Prostate gland (tissue), 2 donors: ENCODE measurements at regions not wholly inside any gene's neighbourhood (a gene's known extent, or its start where the extent isn't known, plus 50 kb on each side); places are given as distances from the start of the nearest gene placed in this dataset.

Source experiments
- DNase-seq: peaks from one replicate; pipeline ENCODE4 v3.0.0-alpha.2; 2019; ENCODE audit warnings: low spot score
- H3K27ac ChIP-seq, 2 donors: fragments of 200-600 bp; sonication (generic); 2 replicates each; pipeline ENCODE4 v1.5.1; 2017 to 2019
- H3K27me3 ChIP-seq: fragments of 200-600 bp; sonication (generic); replicated peaks from 2 replicates; pipeline ENCODE4 v1.5.1; 2019; ENCODE audit not compliant: insufficient read depth
- H3K36me3 ChIP-seq, 2 donors: fragments of 200-600 bp; sonication (generic); 1 replicate in 1 of 2; 2 replicates in 1 of 2; pipeline versions ENCODE4 v1.5.1 to v1.8.1; 2017 to 2019
- H3K4me1 ChIP-seq: fragments of 200-600 bp; sonication (generic); replicated peaks from 2 replicates; pipeline ENCODE4 v1.5.1; 2019
- H3K4me3 ChIP-seq, 2 donors: fragments of 200-600 bp; sonication (generic); 2 replicates each; pipeline ENCODE4 v1.5.1; 2017 to 2019
- H3K9me3 ChIP-seq: fragments of 200-600 bp; sonication (generic); 2 replicates; pipeline ENCODE4 v1.5.1; 2017
- CTCF ChIP-seq, 4 experiments: fragments of 200-600 bp in 2 of 4; fragments of 450-650 bp in 2 of 4; sonication (generic) in 2 of 4; IDR thresholded peaks; 1 replicate in 3 of 4; 2 replicates in 1 of 4; pipeline ENCODE4 v1.5.1; 2016 to 2019; ENCODE audit warnings: antibody characterized with exemption in 4 of 4, mild to moderate bottlenecking in 2 of 4, moderate library complexity in 2 of 4
- POLR2A ChIP-seq: fragments of 450-650 bp; IDR thresholded peaks from one replicate; pipeline ENCODE4 v1.6.1; 2016; ENCODE audit warnings: antibody characterized with exemption, mild to moderate bottlenecking
- POLR2AphosphoS5 ChIP-seq: sonication (generic); formaldehyde crosslinking; IDR thresholded peaks from one replicate; pipeline ENCODE4 v1.6.1; 2017; ENCODE audit warnings: antibody characterized with exemption
- WGBS: methylation state at CpG from one replicate; pipeline ENCODE4 v1.1.5; 2018; 5-methylcytosine and 5-hydroxymethylcytosine counted together
- intact Hi-C: fragments of 100-400 bp; cut with DNase I; formaldehyde crosslinking; loops from one replicate; pipeline ENCODE4 v1.14.2; 2022

GRCh38 chr22:49674479-49675050, 153.1 kb downstream of the BRD1 start:
- WGBS, result 84% methylated on average over 12 of the region's 12 CpGs
- Histone ChIP-seq H3K4me1 (no peaks in the 10 kb centered on the region), H3K27ac (no peak overlapping the region), H3K36me3 (no peaks in the 10 kb centered on the region), H3K9me3 (no peaks in the 10 kb centered on the region), H3K27me3 (peaks cover 19% of the 10 kb centered on the region), H3K4me3 (no peak overlapping the region)
- intact Hi-C loops, result no loop called here
- DNase-seq, result no peak
- no peak for TF ChIP-seq CTCF (IDR thresholded peaks at IDR 0.05)
- no peak for TF ChIP-seq POLR2AphosphoS5
- no peak for TF ChIP-seq POLR2A

GRCh38 chr22:49673048-49673447, 154.6 kb downstream of the BRD1 start:
- Histone ChIP-seq H3K4me3 (no peak overlapping the region), H3K27me3 (peaks cover 22% of the 10 kb centered on the region), H3K36me3 (no peaks in the 10 kb centered on the region), H3K4me1 (no peaks in the 10 kb centered on the region), H3K9me3 (no peaks in the 10 kb centered on the region), H3K27ac (no peak overlapping the region)
- TF ChIP-seq CTCF (IDR thresholded peaks at IDR 0.05) (no peak), POLR2AphosphoS5 (no peak), POLR2A (no peak)
- intact Hi-C loops, result no loop called here
- no peak for DNase-seq
- 37% methylated on average over 14 of the region's 14 CpGs for WGBS

GRCh38 chr22:49672014-49672516, 155.6 kb downstream of the BRD1 start:
- Histone ChIP-seq H3K4me1 (no peaks in the 10 kb centered on the region), H3K27me3 (peaks cover 17% of the 10 kb centered on the region), H3K27ac (no peak overlapping the region), H3K36me3 (no peaks in the 10 kb centered on the region), H3K4me3 (no peak overlapping the region), H3K9me3 (no peaks in the 10 kb centered on the region)
- intact Hi-C loops, result no loop called here
- no peak for DNase-seq
- 46% methylated on average over 15 of the region's 17 CpGs for WGBS
- no peak for TF ChIP-seq POLR2AphosphoS5
- TF ChIP-seq POLR2A, result no peak
- no peak for TF ChIP-seq CTCF (IDR thresholded peaks at IDR 0.05)

GRCh38 chr22:49671331-49672013, 156.2 kb downstream of the BRD1 start:
- no peak for DNase-seq
- WGBS, result 11% methylated on average over 28 of the region's 28 CpGs
- intact Hi-C loops, result no loop called here
- no peaks in the 10 kb centered on the region for H3K9me3 ChIP-seq
- peaks cover 17% of the 10 kb centered on the region for H3K27me3 ChIP-seq
- no peak for TF ChIP-seq CTCF (IDR thresholded peaks at IDR 0.05)
- TF ChIP-seq POLR2A, result no peak
- TF ChIP-seq POLR2AphosphoS5, result no peak
- H3K4me3 ChIP-seq, result no peak overlapping the region
- H3K27ac ChIP-seq, result no peak overlapping the region
- H3K4me1 ChIP-seq, result no peaks in the 10 kb centered on the region
- no peaks in the 10 kb centered on the region for H3K36me3 ChIP-seq
